ENCODE measurements at regions not wholly inside any gene's neighbourhood (a gene's known extent, or its start where the extent isn't known, plus 50 kb on each side); places are given as distances from the start of the nearest gene placed in this dataset.

DNA sequence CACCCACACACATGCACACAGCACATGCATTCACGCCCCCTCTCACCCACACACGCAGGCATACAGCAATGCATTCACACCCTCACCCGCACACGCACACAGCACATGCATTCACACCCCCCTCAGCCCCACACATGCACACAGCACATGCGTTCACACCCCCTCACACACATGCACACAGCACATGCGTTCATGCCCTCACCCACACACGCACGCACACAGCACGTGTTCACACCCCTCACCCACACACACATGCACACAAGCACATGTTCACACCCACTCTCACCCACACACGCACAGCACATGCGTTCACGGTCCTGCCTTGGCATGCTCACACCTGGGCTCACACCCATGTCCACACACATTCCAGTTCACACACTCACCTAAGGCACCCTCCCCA, 64.2 kb downstream of the ENGASE start:
- Histone ChIP-seq H3K4me1 (ENCODE audit: control insufficient read depth in 1 of 2, insufficient read depth in 2 of 2, low read length in 2 of 2) (peaks cover 0 to 10% of the 10 kb centered on the region in 2 donors), H3K27me3 (ENCODE audit: low read depth, low read length) (no peaks in the 10 kb centered on the region), H3K36me3 (ENCODE audit: control insufficient read depth in 1 of 2, insufficient read depth in 2 of 2, low read length in 2 of 2) (no peaks in the 10 kb centered on the region), H3K27ac (ENCODE audit: low read length) (no peak overlapping the region), H3K9me3 (ENCODE audit: control insufficient read depth in 1 of 2, low read length in 2 of 2) (no peaks in the 10 kb centered on the region), H3K4me3 (ENCODE audit: low read depth in 1 of 2, low read length in 2 of 2) (no peak overlapping the region)

DNA sequence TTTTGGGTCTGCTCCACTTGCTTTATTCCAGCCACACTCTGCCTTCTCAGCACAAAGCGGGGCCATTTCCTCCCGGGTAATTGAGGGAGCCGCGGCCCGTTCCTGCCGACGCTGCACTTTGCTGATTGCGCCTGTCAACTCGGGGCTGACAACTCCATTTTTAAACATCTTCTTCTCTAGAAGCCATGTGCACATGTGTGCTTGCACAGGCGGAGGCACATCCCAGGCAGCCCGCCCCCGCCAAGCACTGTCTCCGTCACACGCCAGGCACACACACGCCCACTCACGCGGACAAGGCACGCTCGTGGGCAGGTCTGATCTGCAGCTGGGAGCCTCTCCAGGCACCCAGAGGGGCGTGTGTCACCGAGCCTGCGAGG, 63.2 kb downstream of the ENGASE start:
- Histone ChIP-seq H3K27me3 (ENCODE audit: low read depth, low read length) (no peaks in the 10 kb centered on the region), H3K36me3 (ENCODE audit: control insufficient read depth in 1 of 2, insufficient read depth in 2 of 2, low read length in 2 of 2) (no peaks in the 10 kb centered on the region), H3K9me3 (ENCODE audit: control insufficient read depth in 1 of 2, low read length in 2 of 2) (no peaks in the 10 kb centered on the region), H3K4me1 (ENCODE audit: control insufficient read depth in 1 of 2, insufficient read depth in 2 of 2, low read length in 2 of 2) (peaks cover 0 to 10% of the 10 kb centered on the region in 2 donors), H3K4me3 (ENCODE audit: low read depth in 1 of 2, low read length in 2 of 2) (no peak overlapping the region), H3K27ac (ENCODE audit: low read length) (no peak overlapping the region)

DNA sequence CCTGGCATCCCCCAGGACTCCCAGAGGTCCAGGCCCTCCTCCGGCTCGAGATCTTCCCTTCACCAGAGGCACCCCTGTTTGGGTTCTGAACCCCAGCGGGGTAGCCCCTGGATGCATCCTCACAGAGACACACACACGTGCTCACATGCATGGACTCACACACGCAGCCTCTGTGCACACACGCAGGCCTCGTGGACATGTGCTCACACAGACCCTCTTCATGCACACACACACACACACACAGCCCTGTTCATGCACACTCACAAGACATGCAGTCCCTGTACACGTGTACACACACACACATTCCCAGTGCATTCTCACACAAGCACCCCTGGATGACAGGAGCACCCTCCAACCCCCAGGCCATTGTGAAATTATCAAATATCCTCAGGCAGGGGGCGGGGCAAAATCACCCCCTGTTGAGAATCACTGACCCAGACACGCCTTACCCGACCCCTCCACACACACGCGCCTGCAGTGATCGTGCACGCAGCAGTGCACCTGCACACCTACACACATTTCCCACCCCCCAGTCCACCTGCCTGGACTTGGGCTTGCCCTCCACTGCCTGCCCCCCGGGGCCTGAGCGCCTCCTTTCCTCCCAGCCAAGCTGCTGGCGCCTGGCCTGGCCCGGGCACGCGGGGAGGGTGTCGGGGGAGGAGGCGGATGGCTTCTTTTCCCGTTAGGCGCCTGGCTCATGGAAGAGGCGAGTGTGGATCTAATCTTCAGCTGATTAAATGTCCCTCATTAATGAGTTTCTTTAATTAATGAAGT, 62.6 kb downstream of the ENGASE start:
- H3K27me3 ChIP-seq (ENCODE audit: low read depth, low read length): no peaks in the 10 kb centered on the region

DNA sequence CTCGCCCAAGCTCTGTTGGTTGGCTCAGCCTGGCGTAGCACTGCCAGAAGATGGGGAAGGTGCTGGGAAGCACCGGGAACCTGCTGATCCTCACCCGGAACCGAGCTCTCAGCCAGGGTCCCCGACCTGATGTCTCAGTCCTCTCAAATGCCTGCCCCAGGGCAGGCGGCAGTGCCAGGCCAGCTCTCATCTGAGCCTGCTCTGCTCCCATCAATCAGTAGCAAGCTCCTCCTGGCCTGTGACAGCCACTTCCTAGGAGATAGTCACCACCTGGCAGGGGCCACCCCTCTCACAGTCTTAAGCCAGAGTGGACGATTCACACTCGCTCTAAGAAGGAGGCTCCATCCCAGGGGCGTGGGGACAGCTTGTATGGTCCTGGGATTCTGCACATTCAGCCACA, 62.0 kb downstream of the ENGASE start:
- Histone ChIP-seq H3K9me3 (ENCODE audit: control insufficient read depth in 1 of 2, low read length in 2 of 2) (no peaks in the 10 kb centered on the region), H3K27ac (ENCODE audit: low read length) (no peak overlapping the region), H3K36me3 (ENCODE audit: control insufficient read depth in 1 of 2, insufficient read depth in 2 of 2, low read length in 2 of 2) (no peaks in the 10 kb centered on the region), H3K4me3 (ENCODE audit: low read depth in 1 of 2, low read length in 2 of 2) (no peak overlapping the region), H3K27me3 (ENCODE audit: low read depth, low read length) (no peaks in the 10 kb centered on the region), H3K4me1 (ENCODE audit: control insufficient read depth in 1 of 2, insufficient read depth in 2 of 2, low read length in 2 of 2) (peaks cover 0 to 10% of the 10 kb centered on the region in 2 donors)

More for the DNA sequence above, 62.6 kb downstream of the ENGASE start:
- H3K4me3 ChIP-seq (ENCODE audit: low read depth in 1 of 2, low read length in 2 of 2): no peak overlapping the region
- H3K9me3 ChIP-seq (ENCODE audit: control insufficient read depth in 1 of 2, low read length in 2 of 2): no peaks in the 10 kb centered on the region
- no peaks in the 10 kb centered on the region for H3K36me3 ChIP-seq (ENCODE audit: control insufficient read depth in 1 of 2, insufficient read depth in 2 of 2, low read length in 2 of 2)
- no peak overlapping the region for H3K27ac ChIP-seq (ENCODE audit: low read length)
- peaks cover 0 to 10% of the 10 kb centered on the region in 2 donors for H3K4me1 ChIP-seq (ENCODE audit: control insufficient read depth in 1 of 2, insufficient read depth in 2 of 2, low read length in 2 of 2)

All from muscle layer of duodenum (tissue), 2 donors.